NB4 (cell line): ENCODE measurements at regions not wholly inside any gene's neighbourhood (a gene's known extent, or its start where the extent isn't known, plus 50 kb on each side); places are given as distances from the start of the nearest gene placed in this dataset.

ENCODE experiments used
- CTCF ChIP-seq: IDR thresholded peaks from one replicate; pipeline ENCODE4 v1.5.1; 2012; ENCODE audit warnings: low read depth, low read length
- MAX ChIP-seq: IDR thresholded peaks from 2 replicates; pipeline ENCODE4 v1.6.1; 2011; ENCODE audit warnings: low read depth, low read length
- MYC ChIP-seq: IDR thresholded peaks from 2 replicates; pipeline ENCODE4 v1.6.1; 2011; ENCODE audit warnings: low read depth, low read length
- POLR2A ChIP-seq: IDR thresholded peaks from 2 replicates; pipeline ENCODE4 v1.6.1; 2011; ENCODE audit warnings: mild to moderate bottlenecking; ENCODE audit not compliant: insufficient read length; ENCODE audit errors: extremely low read depth

- TF ChIP-seq CTCF (no peak), POLR2A (no peak), MYC (no peak), MAX (no peak)
Measured at GRCh38 chr6:22081709-22082108, 215.1 kb downstream of the PRL start.
